ENCODE measurements at regions not wholly inside any gene's neighbourhood (a gene's known extent, or its start where the extent isn't known, plus 50 kb on each side); places are given as distances from the start of the nearest gene placed in this dataset.

DNA sequence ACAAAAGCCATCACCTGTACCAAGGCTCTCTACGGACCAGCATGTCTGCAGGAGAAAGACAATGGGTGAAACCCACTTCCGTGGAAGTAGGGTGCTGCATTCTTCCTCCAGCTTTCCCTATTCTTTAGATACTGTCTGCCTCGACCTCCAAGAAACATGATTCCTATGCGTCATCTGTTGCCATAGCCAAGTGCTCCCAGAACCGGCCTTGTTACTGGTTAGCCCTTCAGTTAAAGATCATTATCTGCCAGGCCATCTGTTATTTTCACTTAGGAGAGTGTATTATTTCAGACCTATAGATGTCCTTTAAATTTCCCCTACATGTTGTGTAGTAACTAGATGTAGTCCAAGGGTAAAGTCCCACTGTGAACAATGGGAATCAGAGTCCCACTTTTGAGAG is 89.0 kb upstream of the KIAA1217 start:
- TF ChIP-seq, protein P1, sequence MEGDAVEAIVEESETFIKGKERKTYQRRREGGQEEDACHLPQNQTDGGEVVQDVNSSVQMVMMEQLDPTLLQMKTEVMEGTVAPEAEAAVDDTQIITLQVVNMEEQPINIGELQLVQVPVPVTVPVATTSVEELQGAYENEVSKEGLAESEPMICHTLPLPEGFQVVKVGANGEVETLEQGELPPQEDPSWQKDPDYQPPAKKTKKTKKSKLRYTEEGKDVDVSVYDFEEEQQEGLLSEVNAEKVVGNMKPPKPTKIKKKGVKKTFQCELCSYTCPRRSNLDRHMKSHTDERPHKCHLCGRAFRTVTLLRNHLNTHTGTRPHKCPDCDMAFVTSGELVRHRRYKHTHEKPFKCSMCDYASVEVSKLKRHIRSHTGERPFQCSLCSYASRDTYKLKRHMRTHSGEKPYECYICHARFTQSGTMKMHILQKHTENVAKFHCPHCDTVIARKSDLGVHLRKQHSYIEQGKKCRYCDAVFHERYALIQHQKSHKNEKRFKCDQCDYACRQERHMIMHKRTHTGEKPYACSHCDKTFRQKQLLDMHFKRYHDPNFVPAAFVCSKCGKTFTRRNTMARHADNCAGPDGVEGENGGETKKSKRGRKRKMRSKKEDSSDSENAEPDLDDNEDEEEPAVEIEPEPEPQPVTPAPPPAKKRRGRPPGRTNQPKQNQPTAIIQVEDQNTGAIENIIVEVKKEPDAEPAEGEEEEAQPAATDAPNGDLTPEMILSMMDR (IDR thresholded peaks at IDR 0.05; ENCODE audit: insufficient read depth, low read depth, low read length), result no peak
- TF ChIP-seq EZH2 (IDR thresholded peaks at IDR 0.05; ENCODE audit: insufficient read depth, low read length), result no peak

Data from astrocyte (in vitro differentiated cells and primary cell).